ENCODE measurements at regions not wholly inside any gene's neighbourhood (a gene's known extent, or its start where the extent isn't known, plus 50 kb on each side); places are given as distances from the start of the nearest gene placed in this dataset.
A peak's percentile ranks its signal among the peaks of the same experiment; 100 is the strongest.

GRCh38 chr16:51508490-51509212 lies 357.6 kb upstream of the SALL1 start:
- TF ChIP-seq, protein P1, sequence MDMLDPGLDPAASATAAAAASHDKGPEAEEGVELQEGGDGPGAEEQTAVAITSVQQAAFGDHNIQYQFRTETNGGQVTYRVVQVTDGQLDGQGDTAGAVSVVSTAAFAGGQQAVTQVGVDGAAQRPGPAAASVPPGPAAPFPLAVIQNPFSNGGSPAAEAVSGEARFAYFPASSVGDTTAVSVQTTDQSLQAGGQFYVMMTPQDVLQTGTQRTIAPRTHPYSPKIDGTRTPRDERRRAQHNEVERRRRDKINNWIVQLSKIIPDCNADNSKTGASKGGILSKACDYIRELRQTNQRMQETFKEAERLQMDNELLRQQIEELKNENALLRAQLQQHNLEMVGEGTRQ (IDR thresholded peaks at IDR 0.05; ENCODE audit: low read depth, low read length) = 0 out of 2 replicates have a peak, but pooled peaks have one; percentile 26
- TF ChIP-seq CHD1 (IDR thresholded peaks at IDR 0.05; ENCODE audit: low read depth, low read length) (no peak), POLR2A (IDR thresholded peaks at IDR 0.05; ENCODE audit: low read depth, low read length) (no peak), RAD21 (IDR thresholded peaks at IDR 0.05; ENCODE audit: low read length) (no peak), MXI1 (IDR thresholded peaks at IDR 0.05; ENCODE audit: borderline replicate concordance, low read depth, low read length) (no peak), CEBPB (IDR thresholded peaks at IDR 0.05; ENCODE audit: low read depth, low read length) (peak; percentile 40; the same call in 1 of the 2 replicates), NFE2L2 (IDR thresholded peaks at IDR 0.05; ENCODE audit: low read depth, low read length) (no peak), SMC3 (IDR thresholded peaks at IDR 0.05; ENCODE audit: low read depth, low read length) (no peak), RFX5 (IDR thresholded peaks at IDR 0.05; ENCODE audit: low read depth, low read length) (no peak), MAFK (IDR thresholded peaks at IDR 0.05; ENCODE audit: low read depth, low read length) (no peak)
- TF ChIP-seq, protein P2, sequence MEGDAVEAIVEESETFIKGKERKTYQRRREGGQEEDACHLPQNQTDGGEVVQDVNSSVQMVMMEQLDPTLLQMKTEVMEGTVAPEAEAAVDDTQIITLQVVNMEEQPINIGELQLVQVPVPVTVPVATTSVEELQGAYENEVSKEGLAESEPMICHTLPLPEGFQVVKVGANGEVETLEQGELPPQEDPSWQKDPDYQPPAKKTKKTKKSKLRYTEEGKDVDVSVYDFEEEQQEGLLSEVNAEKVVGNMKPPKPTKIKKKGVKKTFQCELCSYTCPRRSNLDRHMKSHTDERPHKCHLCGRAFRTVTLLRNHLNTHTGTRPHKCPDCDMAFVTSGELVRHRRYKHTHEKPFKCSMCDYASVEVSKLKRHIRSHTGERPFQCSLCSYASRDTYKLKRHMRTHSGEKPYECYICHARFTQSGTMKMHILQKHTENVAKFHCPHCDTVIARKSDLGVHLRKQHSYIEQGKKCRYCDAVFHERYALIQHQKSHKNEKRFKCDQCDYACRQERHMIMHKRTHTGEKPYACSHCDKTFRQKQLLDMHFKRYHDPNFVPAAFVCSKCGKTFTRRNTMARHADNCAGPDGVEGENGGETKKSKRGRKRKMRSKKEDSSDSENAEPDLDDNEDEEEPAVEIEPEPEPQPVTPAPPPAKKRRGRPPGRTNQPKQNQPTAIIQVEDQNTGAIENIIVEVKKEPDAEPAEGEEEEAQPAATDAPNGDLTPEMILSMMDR (conservative IDR thresholded peaks at IDR 0.05; ENCODE audit: low read depth, low read length) = no peak

Measured in IMR-90 (cell line).